Kidney (tissue), 13 donors: ENCODE measurements at regions not wholly inside any gene's neighbourhood (a gene's known extent, or its start where the extent isn't known, plus 50 kb on each side); places are given as distances from the start of the nearest gene placed in this dataset.

Source experiments
- DNase-seq, 5 donors: peaks; one replicate each; pipeline ENCODE4 v3.0.0-alpha.2; 2013 to 2020
- FAIRE-seq: peaks from 2 replicates; lab custom pipeline; 2012; peaks lifted over from hg19 to GRCh38; lab: Jason Lieb, UNC
- H3K27ac ChIP-seq, 2 donors: one replicate each; pipeline ENCODE4 v1.7.0; 2013; ENCODE audit warnings: low read depth in 2 of 2, low read length in 2 of 2, inconsistent platforms in 1 of 2
- H3K27me3 ChIP-seq: one replicate; pipeline ENCODE4 v1.7.1; 2013; ENCODE audit warnings: low read length, inconsistent platforms; ENCODE audit not compliant: control insufficient read depth, insufficient read depth
- H3K36me3 ChIP-seq, 3 donors: one replicate each; pipeline versions ENCODE4 v1.7.0 to v1.7.1; 2013; ENCODE audit warnings: low read length in 3 of 3, control low read depth in 1 of 3, inconsistent platforms in 1 of 3; ENCODE audit not compliant: insufficient read depth in 3 of 3, control insufficient read depth in 2 of 3
- H3K4me1 ChIP-seq, 3 donors: one replicate each; pipeline versions ENCODE4 v1.7.0 to v1.7.1; 2013; ENCODE audit warnings: low read length in 3 of 3, inconsistent platforms in 1 of 3, low read depth in 1 of 3; ENCODE audit not compliant: control insufficient read depth in 2 of 3, insufficient read depth in 2 of 3
- H3K4me3 ChIP-seq, 3 donors: one replicate each; pipeline versions ENCODE4 v1.7.0 to v1.8.1; 2013; ENCODE audit warnings: low read length in 3 of 3, control low read depth in 1 of 3, inconsistent platforms in 1 of 3
- H3K9ac ChIP-seq, 3 donors: one replicate each; pipeline versions ENCODE4 v1.7.0 to v1.7.1; 2013; ENCODE audit warnings: low read length in 3 of 3, control low read depth in 1 of 3, inconsistent platforms in 1 of 3
- H3K9me3 ChIP-seq, 3 donors: one replicate each; pipeline versions ENCODE4 v1.7.0 to v1.7.1; 2013; ENCODE audit warnings: low read length in 3 of 3, control low read depth in 1 of 3, inconsistent platforms in 1 of 3; ENCODE audit not compliant: control insufficient read depth in 2 of 3, insufficient read depth in 1 of 3
- CTCF ChIP-seq: IDR thresholded peaks from 3 replicates; pipeline ENCODE4 v1.5.1; 2012; ENCODE audit warnings: mild to moderate bottlenecking, moderate library complexity, borderline replicate concordance; ENCODE audit not compliant: insufficient read depth; ENCODE audit errors: extremely low read depth
- intact Hi-C: fragments of 100-400 bp; cut with DNase I; formaldehyde crosslinking; loops from one replicate; pipeline ENCODE4 v1.11.1; 2022
- donor health status: control.
- donor health status: control.
- donor health status: control.
- donor health status: control.
- donor health status: control.
- donor health status: DM: yes; HTN: yes; CAD: no.
- donor health status: Normal renal cell carcinoma (clear cell type).

- intact Hi-C loops, result no loop called here
- H3K4me1 ChIP-seq, result no peaks in the 10 kb centered on the region
- H3K36me3 ChIP-seq, result no peaks in the 10 kb centered on the region
- no peaks in the 10 kb centered on the region for H3K9me3 ChIP-seq
- no peak for TF ChIP-seq CTCF
- H3K9ac ChIP-seq, result no peak overlapping the region
- no peaks in the 10 kb centered on the region for H3K27me3 ChIP-seq
- no peak for DNase-seq
- H3K4me3 ChIP-seq, result no peak overlapping the region
- no peak overlapping the region for H3K27ac ChIP-seq
- FAIRE-seq, result no peak
These were observed 1090.6 kb downstream of the GALC start for GRCh38 chr14:86902176-86902950.

- no peak overlapping the region for H3K4me3 ChIP-seq
- H3K9me3 ChIP-seq, result no peaks in the 10 kb centered on the region
- H3K4me1 ChIP-seq, result no peaks in the 10 kb centered on the region
- no peak overlapping the region for H3K27ac ChIP-seq
- intact Hi-C loops, result no loop called here
- no peak for TF ChIP-seq CTCF
- FAIRE-seq, result no peak
- DNase-seq, result no peak
- no peaks in the 10 kb centered on the region for H3K36me3 ChIP-seq
- no peak overlapping the region for H3K9ac ChIP-seq
- no peaks in the 10 kb centered on the region for H3K27me3 ChIP-seq
These were observed 1095.1 kb downstream of the GALC start for GRCh38 chr14:86897704-86898513.

GRCh38 chr14:86897224-86897623 lies 1095.8 kb downstream of the GALC start:
- FAIRE-seq (no peak), DNase-seq (no peak)
- Histone ChIP-seq H3K9me3 (no peaks in the 10 kb centered on the region), H3K27me3 (no peaks in the 10 kb centered on the region), H3K4me1 (no peaks in the 10 kb centered on the region), H3K36me3 (no peaks in the 10 kb centered on the region), H3K27ac (no peak overlapping the region), H3K9ac (no peak overlapping the region), H3K4me3 (no peak overlapping the region)
- intact Hi-C loops, result no loop called here
- TF ChIP-seq CTCF, result no peak
